ENCODE measurements at regions not wholly inside any gene's neighbourhood (a gene's known extent, or its start where the extent isn't known, plus 50 kb on each side); places are given as distances from the start of the nearest gene placed in this dataset.

DNA sequence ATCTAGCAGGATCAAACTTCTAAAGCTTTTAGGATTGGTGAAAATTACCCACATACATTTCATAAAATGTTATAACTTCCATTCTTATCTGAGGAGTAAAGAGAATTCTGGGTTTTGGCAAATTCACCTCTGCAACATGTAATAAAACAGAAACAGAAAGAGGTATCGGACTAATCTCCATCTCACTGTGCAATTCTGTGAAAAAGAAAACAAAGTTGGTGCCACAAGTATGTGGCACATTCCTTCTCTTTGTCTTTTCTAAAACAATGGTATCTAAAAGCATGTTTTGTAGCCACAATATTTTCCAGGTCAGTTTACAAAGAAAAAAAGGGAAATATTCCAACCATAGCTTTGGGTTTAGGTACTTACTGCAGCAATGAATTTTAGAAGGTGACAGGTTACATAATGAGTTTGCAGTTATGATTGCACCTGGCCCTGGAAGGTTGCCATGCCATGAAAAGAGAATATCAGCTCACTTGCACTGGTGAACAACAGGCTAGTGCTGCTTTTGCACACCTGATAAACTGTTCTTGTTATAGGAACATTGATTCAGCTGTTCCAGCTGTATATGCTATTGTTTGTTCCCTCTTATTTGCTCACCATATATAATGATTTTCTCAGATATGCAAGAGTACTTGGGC lies 491.3 kb upstream of the MEF2C start:
- H3K9ac ChIP-seq (ENCODE audit: low read depth, low read length) = no peak overlapping the region
- no peaks in the 10 kb centered on the region for H3K4me1 ChIP-seq (ENCODE audit: insufficient read depth, low read length)
- no peaks in the 10 kb centered on the region for H3K27me3 ChIP-seq (ENCODE audit: insufficient read depth, low read length)
- no peaks in the 10 kb centered on the region for H3K36me3 ChIP-seq (ENCODE audit: insufficient read depth, low read depth, low read length)
- H3K4me3 ChIP-seq (ENCODE audit: low read length) = no peak overlapping the region
- H3K9me3 ChIP-seq (ENCODE audit: insufficient read depth, low read depth, low read length) = no peaks in the 10 kb centered on the region
- H3K27ac ChIP-seq (ENCODE audit: low read length) = no peak overlapping the region

DNA sequence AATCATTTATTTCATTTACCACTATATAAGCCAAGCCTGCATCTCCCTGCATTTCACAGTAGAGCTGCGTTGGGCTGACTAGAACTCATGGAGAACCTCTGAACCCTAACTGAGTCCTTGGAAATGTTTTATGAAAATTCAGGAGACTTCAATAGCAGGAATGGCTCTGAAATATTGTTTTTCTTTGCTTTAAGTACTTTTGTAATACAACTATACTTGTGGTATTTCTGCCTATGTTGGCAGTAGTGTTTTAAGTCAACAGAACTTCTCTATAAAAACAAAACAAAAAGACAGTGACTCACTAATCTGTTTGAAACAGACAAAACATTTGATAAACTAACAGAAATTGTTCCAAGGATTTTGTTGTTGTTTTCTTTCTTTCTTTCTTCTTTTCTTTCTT lies 489.2 kb upstream of the MEF2C start:
- no peaks in the 10 kb centered on the region for H3K4me1 ChIP-seq (ENCODE audit: insufficient read depth, low read length)
- H3K36me3 ChIP-seq (ENCODE audit: insufficient read depth, low read depth, low read length) = no peaks in the 10 kb centered on the region
- no peak overlapping the region for H3K9ac ChIP-seq (ENCODE audit: low read depth, low read length)
- no peaks in the 10 kb centered on the region for H3K9me3 ChIP-seq (ENCODE audit: insufficient read depth, low read depth, low read length)
- no peak overlapping the region for H3K4me3 ChIP-seq (ENCODE audit: low read length)
- H3K27me3 ChIP-seq (ENCODE audit: insufficient read depth, low read length) = no peaks in the 10 kb centered on the region
- no peak overlapping the region for H3K27ac ChIP-seq (ENCODE audit: low read length)

DNA sequence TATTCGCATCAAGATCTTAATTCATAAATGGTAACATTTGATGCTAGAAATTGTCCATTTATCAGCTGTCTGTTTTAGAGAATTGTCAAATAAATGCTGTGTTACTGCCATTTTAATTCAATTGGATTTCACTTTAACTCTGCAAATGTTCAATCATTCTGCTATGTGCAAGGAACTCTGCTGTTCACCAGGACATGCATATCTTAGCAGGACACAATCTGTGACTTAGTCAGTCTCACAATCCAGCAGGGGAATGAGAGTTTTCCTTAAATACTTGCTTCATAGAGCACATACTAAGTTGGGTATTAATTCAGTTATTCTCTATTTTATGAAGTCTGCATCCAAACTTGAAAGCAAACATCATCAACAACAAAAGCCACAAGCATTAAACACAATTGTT lies 488.7 kb upstream of the MEF2C start:
- Histone ChIP-seq H3K36me3 (ENCODE audit: insufficient read depth, low read depth, low read length) (no peaks in the 10 kb centered on the region), H3K4me1 (ENCODE audit: insufficient read depth, low read length) (no peaks in the 10 kb centered on the region), H3K4me3 (ENCODE audit: low read length) (no peak overlapping the region), H3K27ac (ENCODE audit: low read length) (no peak overlapping the region), H3K9me3 (ENCODE audit: insufficient read depth, low read depth, low read length) (no peaks in the 10 kb centered on the region), H3K27me3 (ENCODE audit: insufficient read depth, low read length) (no peaks in the 10 kb centered on the region), H3K9ac (ENCODE audit: low read depth, low read length) (no peak overlapping the region)

DNA sequence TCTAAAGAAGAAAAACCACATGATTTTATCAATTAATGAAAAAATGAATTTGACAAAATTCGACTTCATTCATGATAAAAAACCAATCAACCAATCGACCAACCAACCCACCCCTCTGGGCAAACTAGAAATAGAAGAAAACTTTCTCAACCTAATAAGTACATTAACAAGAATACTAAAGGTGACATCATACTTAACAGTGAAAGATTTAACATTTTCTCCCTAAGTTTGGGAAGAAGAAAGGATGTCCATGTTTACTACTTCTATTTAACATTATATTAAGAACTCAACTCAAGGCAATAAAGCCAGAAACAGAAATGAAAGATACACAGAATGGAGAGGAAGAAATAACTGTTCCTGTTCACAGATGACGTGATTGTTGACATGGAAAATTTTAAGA lies 476.1 kb upstream of the MEF2C start:
- Histone ChIP-seq H3K27me3 (ENCODE audit: insufficient read depth, low read length) (no peaks in the 10 kb centered on the region), H3K4me1 (ENCODE audit: insufficient read depth, low read length) (no peaks in the 10 kb centered on the region), H3K4me3 (ENCODE audit: low read length) (no peak overlapping the region), H3K9me3 (ENCODE audit: insufficient read depth, low read depth, low read length) (no peaks in the 10 kb centered on the region), H3K36me3 (ENCODE audit: insufficient read depth, low read depth, low read length) (no peaks in the 10 kb centered on the region), H3K27ac (ENCODE audit: low read length) (no peak overlapping the region), H3K9ac (ENCODE audit: low read depth, low read length) (no peak overlapping the region)

DNA sequence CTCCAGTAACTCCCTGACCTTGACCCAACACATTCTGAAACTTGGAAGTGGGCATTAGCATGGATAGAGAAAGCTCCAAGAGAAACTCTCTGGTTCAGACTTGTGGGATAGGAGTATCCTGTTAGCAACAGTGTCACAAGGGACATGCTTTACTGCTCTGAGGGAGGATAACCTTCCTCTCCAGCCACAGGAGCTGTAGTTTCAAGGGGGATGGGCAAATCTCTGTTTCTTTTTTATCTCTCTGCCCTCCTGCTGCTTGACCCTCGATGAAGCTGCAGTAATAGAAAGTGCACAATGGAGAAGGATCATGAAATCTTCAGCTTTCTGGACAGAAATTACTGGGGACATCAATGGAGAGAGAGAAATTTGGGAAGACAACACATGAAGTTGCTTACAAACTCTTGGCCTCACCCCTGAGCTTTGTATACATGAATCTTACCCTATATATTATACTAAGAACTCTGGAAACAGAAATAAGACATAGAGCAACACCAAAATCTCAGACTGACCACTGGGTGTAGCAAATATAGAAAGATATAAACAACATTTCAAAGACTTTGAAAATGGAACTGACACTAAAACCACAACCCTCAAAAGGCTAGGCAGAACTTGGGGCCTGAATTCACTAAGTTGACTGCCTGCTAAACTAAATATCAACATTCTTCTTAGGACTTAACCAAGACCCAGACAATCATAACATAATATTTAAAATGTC lies 471.0 kb upstream of the MEF2C start:
- H3K4me3 ChIP-seq (ENCODE audit: low read length) = no peak overlapping the region
- H3K27me3 ChIP-seq (ENCODE audit: insufficient read depth, low read length) = no peaks in the 10 kb centered on the region
- no peaks in the 10 kb centered on the region for H3K36me3 ChIP-seq (ENCODE audit: insufficient read depth, low read depth, low read length)
- no peak overlapping the region for H3K9ac ChIP-seq (ENCODE audit: low read depth, low read length)
- no peak overlapping the region for H3K27ac ChIP-seq (ENCODE audit: low read length)
- no peaks in the 10 kb centered on the region for H3K9me3 ChIP-seq (ENCODE audit: insufficient read depth, low read depth, low read length)
- no peaks in the 10 kb centered on the region for H3K4me1 ChIP-seq (ENCODE audit: insufficient read depth, low read length)

DNA sequence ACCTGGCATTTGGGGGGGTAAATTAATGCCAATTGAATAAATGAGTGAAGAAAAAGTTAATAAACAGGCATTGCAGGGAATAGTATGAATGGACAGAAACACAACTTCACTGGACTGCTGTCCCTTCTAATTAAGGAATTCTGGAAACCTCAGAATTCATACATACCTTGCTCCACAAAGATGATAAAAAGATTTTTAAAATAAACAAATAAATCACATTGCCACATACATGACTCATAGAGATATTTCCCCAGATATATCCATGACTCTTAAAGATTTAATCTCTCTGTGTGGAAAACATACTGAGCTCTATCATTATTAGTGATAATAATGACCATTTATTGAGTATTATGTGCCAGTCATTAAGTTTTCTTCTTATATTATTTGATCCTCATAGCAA lies 469.0 kb upstream of the MEF2C start:
- Histone ChIP-seq H3K27ac (ENCODE audit: low read length) (no peak overlapping the region), H3K4me1 (ENCODE audit: insufficient read depth, low read length) (no peaks in the 10 kb centered on the region), H3K4me3 (ENCODE audit: low read length) (no peak overlapping the region)

DNA sequence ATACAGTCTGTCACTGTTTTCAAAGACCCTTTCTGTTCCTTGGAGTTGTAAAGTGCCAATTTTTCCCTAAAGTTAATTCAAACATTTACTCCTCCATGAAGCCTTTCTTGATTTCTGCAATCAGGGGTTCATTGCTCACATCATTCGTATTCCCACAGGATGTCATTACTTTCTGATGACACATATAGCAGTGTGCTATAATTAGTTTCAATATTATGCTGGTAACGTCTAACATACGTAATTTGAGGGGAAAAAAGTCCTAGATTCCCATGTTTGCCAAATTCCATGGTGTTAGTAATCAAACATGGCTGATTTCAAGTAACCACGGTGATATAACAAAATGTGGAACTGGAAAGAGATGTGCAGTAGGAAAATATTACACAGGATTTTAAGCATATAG lies 468.2 kb upstream of the MEF2C start:
- no peak overlapping the region for H3K9ac ChIP-seq (ENCODE audit: low read depth, low read length)
- no peaks in the 10 kb centered on the region for H3K27me3 ChIP-seq (ENCODE audit: insufficient read depth, low read length)
- no peaks in the 10 kb centered on the region for H3K4me1 ChIP-seq (ENCODE audit: insufficient read depth, low read length)

More for the DNA sequence above, 469.0 kb upstream of the MEF2C start:
- Histone ChIP-seq H3K36me3 (ENCODE audit: insufficient read depth, low read depth, low read length) (no peaks in the 10 kb centered on the region), H3K9ac (ENCODE audit: low read depth, low read length) (no peak overlapping the region), H3K27me3 (ENCODE audit: insufficient read depth, low read length) (no peaks in the 10 kb centered on the region), H3K9me3 (ENCODE audit: insufficient read depth, low read depth, low read length) (no peaks in the 10 kb centered on the region)

DNA sequence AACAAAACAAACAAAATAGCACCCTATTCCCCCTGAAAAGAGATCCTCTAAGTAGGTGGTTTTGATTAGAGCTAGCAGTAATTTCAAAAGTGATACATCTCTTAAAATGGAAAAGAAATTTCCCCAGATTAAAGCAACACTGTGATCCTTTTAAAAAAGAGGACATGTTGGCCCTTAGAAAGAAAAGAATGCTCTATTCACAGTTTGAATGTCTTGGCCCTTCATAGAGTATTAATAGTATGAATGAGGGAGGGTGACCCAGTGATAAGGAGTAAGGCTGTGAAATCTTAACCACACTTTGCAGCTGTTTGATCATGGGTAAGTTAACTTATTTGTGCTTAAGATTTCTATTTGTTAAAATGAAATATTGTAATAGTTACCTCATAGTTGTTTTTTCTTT lies 467.7 kb upstream of the MEF2C start:
- H3K4me3 ChIP-seq (ENCODE audit: low read length) = no peak overlapping the region
- H3K9ac ChIP-seq (ENCODE audit: low read depth, low read length) = no peak overlapping the region
- H3K4me1 ChIP-seq (ENCODE audit: insufficient read depth, low read length) = no peaks in the 10 kb centered on the region
- no peaks in the 10 kb centered on the region for H3K36me3 ChIP-seq (ENCODE audit: insufficient read depth, low read depth, low read length)
- no peaks in the 10 kb centered on the region for H3K9me3 ChIP-seq (ENCODE audit: insufficient read depth, low read depth, low read length)
- H3K27ac ChIP-seq (ENCODE audit: low read length) = no peak overlapping the region
- H3K27me3 ChIP-seq (ENCODE audit: insufficient read depth, low read length) = no peaks in the 10 kb centered on the region

More for the DNA sequence above, 468.2 kb upstream of the MEF2C start:
- Histone ChIP-seq H3K36me3 (ENCODE audit: insufficient read depth, low read depth, low read length) (no peaks in the 10 kb centered on the region), H3K9me3 (ENCODE audit: insufficient read depth, low read depth, low read length) (no peaks in the 10 kb centered on the region), H3K4me3 (ENCODE audit: low read length) (no peak overlapping the region), H3K27ac (ENCODE audit: low read length) (no peak overlapping the region)

DNA sequence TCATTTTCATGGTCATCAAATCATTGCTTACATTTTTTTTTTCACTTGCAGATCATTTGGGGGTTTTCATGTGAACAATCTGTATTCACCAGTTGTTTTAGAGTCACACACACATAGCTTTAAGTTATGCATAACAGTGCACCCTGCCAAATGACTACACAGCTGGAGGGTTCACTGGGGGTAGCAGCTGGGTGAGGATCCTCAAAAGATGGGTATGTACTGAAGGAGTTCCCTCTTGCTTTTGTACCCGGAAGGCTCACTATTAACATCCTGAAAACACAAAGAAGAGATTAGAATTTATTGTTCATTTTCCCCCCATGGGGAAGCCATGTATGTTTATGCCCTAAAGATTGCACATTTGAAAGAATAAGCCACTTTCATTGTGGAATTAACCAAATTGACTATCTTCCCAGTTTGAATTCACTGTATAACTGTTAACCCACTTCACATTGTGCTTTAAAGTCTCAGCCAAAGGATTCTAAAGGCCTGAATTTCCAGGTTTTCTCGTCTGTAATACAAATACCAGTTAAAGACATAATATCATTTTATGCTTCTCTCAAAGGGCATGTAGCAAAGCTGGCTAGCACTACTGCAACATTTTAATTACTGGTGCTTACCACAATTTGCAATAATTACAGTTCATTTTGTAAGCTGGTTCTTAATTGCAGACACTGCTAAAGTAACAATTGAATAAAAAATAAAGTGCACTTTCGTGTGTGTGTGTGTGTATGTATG lies 466.4 kb upstream of the MEF2C start:
- Histone ChIP-seq H3K9me3 (ENCODE audit: insufficient read depth, low read depth, low read length) (no peaks in the 10 kb centered on the region), H3K4me1 (ENCODE audit: insufficient read depth, low read length) (no peaks in the 10 kb centered on the region), H3K27ac (ENCODE audit: low read length) (no peak overlapping the region), H3K27me3 (ENCODE audit: insufficient read depth, low read length) (no peaks in the 10 kb centered on the region), H3K9ac (ENCODE audit: low read depth, low read length) (no peak overlapping the region), H3K4me3 (ENCODE audit: low read length) (no peak overlapping the region), H3K36me3 (ENCODE audit: insufficient read depth, low read depth, low read length) (no peaks in the 10 kb centered on the region)

DNA sequence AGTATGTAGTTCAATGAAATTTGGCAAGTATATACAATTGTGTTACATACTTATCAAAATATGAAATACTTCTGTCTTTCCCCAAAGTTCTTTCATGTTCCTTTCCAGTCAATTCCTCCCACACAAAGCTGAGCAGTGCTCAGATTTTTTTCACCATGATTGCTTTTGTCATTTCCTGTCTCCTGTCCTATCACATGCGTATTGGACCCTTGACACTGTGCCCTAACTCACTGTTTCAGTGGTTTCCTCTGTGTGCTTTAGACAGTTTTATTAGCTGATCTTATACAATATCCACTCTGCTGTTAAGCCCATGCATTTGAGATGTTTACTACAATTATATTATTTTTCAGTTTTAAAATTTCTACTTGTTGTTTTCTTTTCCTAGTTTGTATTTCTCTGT lies 463.6 kb upstream of the MEF2C start:
- H3K27me3 ChIP-seq (ENCODE audit: insufficient read depth, low read length) = no peaks in the 10 kb centered on the region
- H3K9me3 ChIP-seq (ENCODE audit: insufficient read depth, low read depth, low read length) = no peaks in the 10 kb centered on the region
- H3K9ac ChIP-seq (ENCODE audit: low read depth, low read length) = no peak overlapping the region
- H3K36me3 ChIP-seq (ENCODE audit: insufficient read depth, low read depth, low read length) = no peaks in the 10 kb centered on the region
- H3K4me3 ChIP-seq (ENCODE audit: low read length) = no peak overlapping the region
- H3K4me1 ChIP-seq (ENCODE audit: insufficient read depth, low read length) = peaks cover 5% of the 10 kb centered on the region; the same call in 1 of the 2 replicates
- no peak overlapping the region for H3K27ac ChIP-seq (ENCODE audit: low read length)

DNA sequence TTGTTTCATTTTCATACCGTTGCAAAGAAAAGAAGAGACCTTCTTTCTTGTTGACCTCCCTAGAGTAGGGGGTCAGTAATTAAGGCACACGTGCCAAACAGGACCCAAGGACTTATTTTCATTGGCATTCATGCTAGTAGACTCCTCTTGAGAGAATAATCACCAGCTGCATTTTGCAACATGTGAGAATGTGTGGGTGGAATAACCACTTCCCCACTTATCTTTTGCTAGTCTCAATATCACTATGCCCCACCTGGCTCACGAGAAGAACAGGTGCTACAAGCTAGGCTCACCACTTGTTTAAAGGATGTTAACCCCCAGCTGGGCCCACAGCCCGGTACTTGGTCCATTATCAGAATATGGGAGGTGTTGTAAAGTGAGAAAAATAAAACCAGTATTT lies 460.7 kb upstream of the MEF2C start:
- Histone ChIP-seq H3K36me3 (ENCODE audit: insufficient read depth, low read depth, low read length) (no peaks in the 10 kb centered on the region), H3K9me3 (ENCODE audit: insufficient read depth, low read depth, low read length) (no peaks in the 10 kb centered on the region), H3K9ac (ENCODE audit: low read depth, low read length) (no peak overlapping the region), H3K27me3 (ENCODE audit: insufficient read depth, low read length) (no peaks in the 10 kb centered on the region), H3K4me1 (ENCODE audit: insufficient read depth, low read length) (peaks cover 5% of the 10 kb centered on the region; the same call in 1 of the 2 replicates), H3K27ac (ENCODE audit: low read length) (no peak overlapping the region), H3K4me3 (ENCODE audit: low read length) (no peak overlapping the region)

All from iPS-20b (cell line).